ENCODE measurements at regions not wholly inside any gene's neighbourhood (a gene's known extent, or its start where the extent isn't known, plus 50 kb on each side); places are given as distances from the start of the nearest gene placed in this dataset.

GRCh38 chr2:121098556-121098955 is 186.4 kb downstream of the TFCP2L1 start:
- no peak for DNase-seq

- DNase-seq, result no peak
These were observed 185.4 kb downstream of the TFCP2L1 start for GRCh38 chr2:121099329-121100290.

- DNase-seq, result no peak
These were observed 183.8 kb downstream of the TFCP2L1 start for GRCh38 chr2:121101093-121101715.

- DNase-seq, result no peak
These were observed 182.1 kb downstream of the TFCP2L1 start for GRCh38 chr2:121102941-121103340.

- no peak for DNase-seq
These were observed 181.0 kb downstream of the TFCP2L1 start for GRCh38 chr2:121103960-121104359.

GRCh38 chr2:121104721-121105141 is 180.3 kb downstream of the TFCP2L1 start:
- DNase-seq, result peak; percentile 39

- no peak for DNase-seq
These were observed 174.1 kb downstream of the TFCP2L1 start for GRCh38 chr2:121110924-121111323.

- DNase-seq, result no peak
These were observed 166.1 kb downstream of the TFCP2L1 start for GRCh38 chr2:121118951-121119350.

GRCh38 chr2:121120411-121120810 is 164.6 kb downstream of the TFCP2L1 start:
- no peak for DNase-seq

GRCh38 chr2:121120991-121121390 is 164.0 kb downstream of the TFCP2L1 start:
- DNase-seq, result no peak

- DNase-seq, result no peak
These were observed 163.3 kb downstream of the TFCP2L1 start for GRCh38 chr2:121121661-121122060.

GRCh38 chr2:121123268-121123667 is 161.7 kb downstream of the TFCP2L1 start:
- no peak for DNase-seq

- no peak for DNase-seq
These were observed 160.7 kb downstream of the TFCP2L1 start for GRCh38 chr2:121124330-121124729.

GRCh38 chr2:121125350-121125749 is 159.7 kb downstream of the TFCP2L1 start:
- DNase-seq, result no peak

GRCh38 chr2:121128741-121129659 is 156.0 kb downstream of the TFCP2L1 start:
- peak; percentile 59 for DNase-seq

GRCh38 chr2:121129692-121130091 is 155.3 kb downstream of the TFCP2L1 start:
- no peak for DNase-seq

GRCh38 chr2:121130301-121130850 is 154.6 kb downstream of the TFCP2L1 start:
- DNase-seq, result no peak

- DNase-seq, result no peak
These were observed 153.6 kb downstream of the TFCP2L1 start for GRCh38 chr2:121131375-121131774.

- no peak for DNase-seq
These were observed 152.8 kb downstream of the TFCP2L1 start for GRCh38 chr2:121132054-121132761.

GRCh38 chr2:121132762-121133107 is 152.3 kb downstream of the TFCP2L1 start:
- DNase-seq, result no peak

GRCh38 chr2:121133551-121134319 is 151.3 kb downstream of the TFCP2L1 start:
- peak; percentile 38 for DNase-seq

Data from tongue (tissue), 1 donor.